ENCODE measurements at regions not wholly inside any gene's neighbourhood (a gene's known extent, or its start where the extent isn't known, plus 50 kb on each side); places are given as distances from the start of the nearest gene placed in this dataset.

- H3K27ac ChIP-seq = no peak overlapping the region
- no peak for TF ChIP-seq ZFX (IDR thresholded peaks at IDR 0.05; ENCODE audit: borderline replicate concordance)
- no peak for TF ChIP-seq CTCF (IDR thresholded peaks at IDR 0.05)
Observed at GRCh38 chr12:78388461-78388860, 476.1 kb upstream of the SYT1 start.

- TF ChIP-seq CTCF (IDR thresholded peaks at IDR 0.05) = no peak
- no peak for TF ChIP-seq ZFX (IDR thresholded peaks at IDR 0.05; ENCODE audit: borderline replicate concordance)
Observed at GRCh38 chr12:78390920-78391319, 473.7 kb upstream of the SYT1 start.

GRCh38 chr12:78392918-78393317 is 471.7 kb upstream of the SYT1 start:
- H3K27ac ChIP-seq = no peak overlapping the region
- TF ChIP-seq ZFX (IDR thresholded peaks at IDR 0.05; ENCODE audit: borderline replicate concordance) (no peak), CTCF (IDR thresholded peaks at IDR 0.05) (peak; percentile 59)

More at GRCh38 chr12:78390920-78391319, 473.7 kb upstream of the SYT1 start:
- H3K27ac ChIP-seq = no peak overlapping the region

- TF ChIP-seq CTCF (IDR thresholded peaks at IDR 0.05) = no peak
- no peak for TF ChIP-seq ZFX (IDR thresholded peaks at IDR 0.05; ENCODE audit: borderline replicate concordance)
- no peak overlapping the region for H3K27ac ChIP-seq
Observed at GRCh38 chr12:78395961-78396360, 468.6 kb upstream of the SYT1 start.

GRCh38 chr12:78396538-78396937 is 468.0 kb upstream of the SYT1 start:
- TF ChIP-seq ZFX (IDR thresholded peaks at IDR 0.05; ENCODE audit: borderline replicate concordance) (no peak), CTCF (IDR thresholded peaks at IDR 0.05) (no peak)
- no peak overlapping the region for H3K27ac ChIP-seq

GRCh38 chr12:78398750-78399149 is 465.8 kb upstream of the SYT1 start:
- no peak overlapping the region for H3K27ac ChIP-seq
- TF ChIP-seq ZFX (IDR thresholded peaks at IDR 0.05; ENCODE audit: borderline replicate concordance) = no peak
- TF ChIP-seq CTCF (IDR thresholded peaks at IDR 0.05) = no peak

GRCh38 chr12:78402366-78403134 is 462.0 kb upstream of the SYT1 start:
- H3K27ac ChIP-seq = no peak overlapping the region
- no peak for TF ChIP-seq CTCF (IDR thresholded peaks at IDR 0.05)
- TF ChIP-seq ZFX (IDR thresholded peaks at IDR 0.05; ENCODE audit: borderline replicate concordance) = no peak

All from 22Rv1 (cell line).